T1000 (cell line): ENCODE measurements at regions not wholly inside any gene's neighbourhood (a gene's known extent, or its start where the extent isn't known, plus 50 kb on each side); places are given as distances from the start of the nearest gene placed in this dataset.
"Not testable (repeated sequence)": the region's sequence is repeated elsewhere in the genome, so short reads cannot be mapped to it uniquely, and the experiment has no call there.

Source experiments
- DNase-seq: peaks from one replicate; lab custom pipeline; 2025; ENCODE audit warnings: mixed read lengths; lab: John Stamatoyannopoulos, UW

GRCh38 chr1:245026247-245026646 is 128.5 kb upstream of the KIF26B start:
- no peak for DNase-seq

DNA sequence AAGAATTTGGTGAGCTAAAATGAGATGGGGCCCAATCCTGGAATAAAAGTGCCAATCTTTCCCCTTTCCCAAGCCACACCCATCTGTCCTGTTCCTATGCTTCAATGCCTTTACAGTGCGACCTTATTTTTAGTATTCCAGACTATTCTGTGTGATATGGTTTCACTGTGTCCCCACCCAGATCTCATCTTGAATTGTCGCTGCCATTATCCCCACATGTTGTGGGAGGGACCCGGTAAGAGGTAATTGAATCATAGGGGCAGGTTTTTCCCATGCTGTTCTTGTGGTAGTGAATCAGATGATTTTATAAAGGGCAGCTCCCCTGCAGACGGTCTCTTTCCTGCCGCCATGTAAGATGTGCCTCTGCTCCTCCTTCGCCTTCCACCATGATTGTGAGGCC is 129.3 kb upstream of the KIF26B start:
- DNase-seq = no peak

- DNase-seq = no peak
These were observed 131.6 kb upstream of the KIF26B start for GRCh38 chr1:245023222-245023621.

DNA sequence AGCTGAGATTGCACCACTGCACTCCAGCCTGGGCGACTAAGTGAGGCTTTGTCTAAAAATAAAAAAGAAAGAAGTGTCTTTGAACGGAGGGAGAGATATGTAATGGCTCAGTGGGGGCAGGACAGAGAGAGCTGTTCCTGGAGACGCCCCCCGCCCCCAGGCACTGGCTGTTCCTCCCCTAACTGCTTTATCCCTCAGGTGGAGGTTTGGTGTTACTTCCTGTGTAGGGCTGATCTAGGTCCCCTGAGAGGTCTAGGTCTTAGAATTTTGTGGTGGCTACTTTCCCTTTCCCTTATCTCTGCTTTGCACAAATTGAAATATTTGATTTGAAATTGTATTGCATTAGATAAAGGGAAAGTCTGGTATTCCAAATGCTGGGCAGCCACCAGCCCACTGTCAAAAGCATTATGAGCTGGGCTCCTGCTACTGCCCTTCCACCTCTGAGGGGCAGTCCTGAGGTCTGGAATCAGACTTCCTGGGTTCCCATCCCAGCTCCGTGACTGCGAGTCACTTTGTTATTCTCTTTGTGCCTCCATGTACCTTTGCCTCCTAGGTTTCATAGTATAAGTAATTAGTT is 134.8 kb upstream of the KIF26B start:
- no peak for DNase-seq

DNA sequence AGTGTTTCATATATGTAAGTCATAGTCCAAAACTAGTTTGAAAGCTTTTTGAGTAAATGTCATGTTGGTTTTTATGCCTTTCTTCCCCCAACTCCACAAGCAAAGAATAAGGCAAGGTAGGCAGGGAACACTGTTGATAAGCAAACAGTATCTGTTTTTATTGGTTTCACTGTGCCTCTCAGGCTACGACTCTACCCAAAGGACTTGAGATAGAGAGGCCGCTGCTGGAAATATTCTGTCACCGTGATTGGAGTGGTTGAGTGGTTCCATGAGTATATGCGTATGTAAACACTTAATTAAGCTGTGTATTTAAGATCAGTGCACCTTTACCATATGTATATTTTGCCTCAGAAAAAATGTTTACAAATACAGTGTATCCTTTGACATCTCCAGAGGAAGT is 138.1 kb upstream of the KIF26B start:
- no peak for DNase-seq

DNA sequence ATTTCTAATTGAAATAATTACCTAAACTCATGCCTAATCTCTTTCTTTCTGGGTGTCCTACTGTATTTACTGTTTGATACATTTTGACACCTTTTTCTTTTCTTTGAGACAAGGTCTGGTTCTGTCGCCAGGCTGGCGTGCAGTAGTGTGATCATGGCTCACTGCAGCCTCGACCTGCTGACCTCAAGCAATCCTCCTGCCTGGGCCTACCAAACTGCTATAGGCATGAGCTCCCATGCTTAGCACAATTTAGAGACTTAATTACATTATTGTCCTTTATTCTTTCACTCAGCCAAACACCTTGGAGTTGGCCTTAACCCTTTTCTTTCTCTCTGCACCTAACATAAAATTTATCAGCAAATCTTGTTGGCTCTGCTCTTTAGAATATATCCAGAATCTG is 139.8 kb upstream of the KIF26B start:
- no peak for DNase-seq

DNA sequence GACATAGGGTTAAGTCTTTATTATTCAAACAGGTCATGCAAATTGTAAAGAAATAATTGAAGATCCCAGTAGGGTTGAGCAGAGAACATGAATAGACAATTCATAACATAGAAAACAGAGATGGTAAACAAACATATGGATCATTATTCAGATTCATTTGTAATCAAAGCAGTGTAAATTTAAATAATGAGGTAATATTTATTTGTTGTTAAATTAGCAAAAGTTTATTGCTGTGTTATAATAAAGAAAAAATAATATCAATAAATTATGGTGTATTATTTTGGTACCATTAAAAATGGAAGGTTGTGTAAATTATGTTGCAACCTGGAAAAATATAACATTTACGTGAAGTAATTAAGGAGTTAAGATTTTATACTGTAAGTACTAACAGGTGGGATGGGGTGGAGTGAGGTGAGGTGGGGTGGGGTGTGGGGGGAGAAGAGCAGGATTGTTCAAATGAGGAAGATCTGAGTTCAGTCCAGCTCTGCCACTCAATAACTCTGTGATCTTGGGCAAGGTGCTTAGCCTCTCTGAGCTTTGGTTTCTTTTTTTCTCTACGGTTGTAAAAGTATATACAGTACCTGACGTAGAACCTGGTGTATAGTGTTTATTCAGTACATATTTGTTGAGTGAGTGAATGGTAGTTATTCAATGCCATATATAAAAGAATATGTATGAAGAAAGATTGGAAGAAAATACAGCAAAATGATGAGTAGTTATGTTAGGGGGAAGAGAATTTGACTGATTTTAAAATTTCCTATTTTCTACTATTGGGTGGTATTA is 140.3 kb upstream of the KIF26B start:
- DNase-seq = no peak

DNA sequence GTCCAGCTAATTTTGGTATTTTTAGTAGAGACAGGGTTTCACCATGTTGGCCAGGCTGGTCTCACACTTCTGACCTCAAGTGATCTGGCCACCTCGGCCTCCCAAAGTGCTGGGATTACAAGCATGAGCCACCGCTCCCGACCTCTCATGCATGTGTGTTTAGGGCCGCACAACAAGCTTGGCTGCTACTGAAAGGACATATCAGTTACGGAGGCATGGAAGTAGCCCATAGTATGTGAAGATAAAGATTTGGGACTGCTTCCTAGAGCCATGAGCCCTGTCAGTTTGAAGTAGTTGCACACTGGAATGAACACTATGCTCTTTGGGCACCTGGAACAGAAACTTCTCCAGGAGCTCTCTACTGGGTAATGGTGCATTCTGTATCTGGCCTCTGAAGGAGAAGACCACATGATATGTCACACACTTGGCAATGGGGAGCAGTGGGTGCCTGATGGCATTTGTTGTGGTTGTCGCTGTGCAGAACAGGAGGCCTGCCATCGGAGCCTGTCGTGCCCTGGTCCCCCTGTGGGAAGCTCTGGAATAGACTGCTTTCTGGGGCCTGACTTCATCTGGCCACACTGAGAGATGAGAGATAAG is 144.7 kb upstream of the KIF26B start:
- DNase-seq = no peak

DNA sequence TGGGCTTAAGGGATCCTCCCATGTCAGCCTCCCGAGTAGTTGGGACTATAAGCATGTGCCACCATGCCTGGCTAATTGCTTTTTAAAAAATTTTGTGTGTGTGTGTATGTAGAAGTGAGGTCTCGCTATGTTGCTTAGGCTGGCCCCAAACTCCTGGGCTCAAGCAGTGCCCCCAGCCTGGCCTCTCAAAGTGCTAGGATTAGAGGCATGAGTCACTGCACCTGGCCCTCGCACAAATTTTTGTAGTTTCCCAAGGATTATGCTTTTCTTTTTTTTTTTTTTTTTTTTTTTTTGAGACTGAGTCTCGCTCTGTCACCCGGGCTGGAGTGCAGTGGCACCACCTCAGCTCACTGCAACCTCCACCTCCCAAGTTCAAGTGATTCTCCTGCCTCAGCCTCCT is 144.4 kb upstream of the HNRNPU start:
- no peak for DNase-seq

DNA sequence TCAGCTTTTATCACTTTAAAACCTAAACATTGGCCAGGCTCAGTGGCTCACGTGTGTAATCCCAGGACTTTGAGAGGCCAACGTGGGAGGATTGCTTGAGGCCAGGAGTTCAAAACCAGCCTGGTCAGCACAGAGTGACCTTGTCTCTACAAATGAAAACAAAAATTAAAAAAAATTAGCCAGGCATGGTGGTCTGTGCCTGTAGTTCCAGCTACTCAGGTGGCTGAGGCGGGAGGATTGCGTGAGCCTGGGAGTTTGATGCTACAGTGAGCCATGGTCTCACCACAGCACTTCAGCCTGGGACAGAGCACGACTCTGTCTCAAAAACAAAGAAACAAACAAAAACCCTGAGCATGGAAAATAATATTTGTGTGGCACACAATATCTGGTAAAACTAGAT is 143.5 kb upstream of the HNRNPU start:
- DNase-seq = no peak

GRCh38 chr1:245003246-245003645 is 138.9 kb upstream of the HNRNPU start:
- DNase-seq = no peak

- no peak for DNase-seq
These were observed 136.9 kb upstream of the HNRNPU start for GRCh38 chr1:245001252-245001651.

GRCh38 chr1:245000872-245001188 is 136.5 kb upstream of the HNRNPU start:
- no peak for DNase-seq

DNA sequence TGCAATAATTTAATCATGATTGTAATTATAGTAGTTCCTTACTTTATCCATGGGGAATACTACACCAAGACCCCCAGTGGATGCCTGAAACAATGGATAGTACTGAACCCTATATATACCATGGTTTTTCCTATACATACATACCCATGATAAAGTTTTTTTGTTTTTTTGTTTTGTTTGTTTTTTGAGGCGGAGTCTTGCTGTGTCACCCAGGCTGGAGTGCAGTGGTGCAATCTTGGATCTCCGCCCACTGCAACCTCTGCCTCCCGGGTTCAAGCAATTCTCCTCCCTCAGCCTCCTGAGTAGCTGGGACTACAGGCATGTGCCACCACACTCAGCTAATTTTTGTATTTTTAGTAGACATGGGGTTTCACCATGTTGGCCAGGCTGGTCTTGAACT is 135.3 kb upstream of the HNRNPU start:
- not testable (repeated sequence) for DNase-seq

DNA sequence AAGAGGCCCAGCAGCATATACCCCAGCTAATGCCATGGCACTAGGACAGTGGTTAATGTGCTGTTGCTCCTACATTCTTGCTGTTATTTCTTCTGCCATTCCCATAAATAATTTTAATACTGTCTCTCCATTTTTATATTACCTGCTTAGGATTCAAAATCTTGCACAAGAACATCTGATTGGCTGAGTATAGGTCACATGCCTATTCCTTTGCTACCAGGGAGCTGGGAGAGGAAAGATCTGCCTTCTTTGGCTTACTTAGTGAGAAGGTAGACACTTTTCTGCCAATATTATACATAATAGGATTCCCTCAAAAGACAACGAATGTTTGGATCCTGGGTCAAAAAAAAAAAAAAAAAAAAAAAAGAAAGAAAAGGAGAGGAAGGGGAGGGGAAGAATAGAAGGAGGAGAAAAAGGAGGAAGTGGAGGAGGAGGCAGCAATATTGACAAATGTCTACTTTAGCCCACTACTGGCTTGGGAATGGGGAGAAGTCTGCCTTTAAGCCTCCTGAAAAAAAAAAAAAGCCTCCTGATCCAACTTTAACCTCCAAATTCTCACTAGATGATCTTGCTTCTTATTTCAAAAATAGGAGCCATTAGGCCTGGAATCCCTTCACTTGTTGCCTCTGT is 134.5 kb upstream of the HNRNPU start:
- no peak for DNase-seq

- DNase-seq = no peak
These were observed 131.5 kb upstream of the HNRNPU start for GRCh38 chr1:244995602-244996400.

DNA sequence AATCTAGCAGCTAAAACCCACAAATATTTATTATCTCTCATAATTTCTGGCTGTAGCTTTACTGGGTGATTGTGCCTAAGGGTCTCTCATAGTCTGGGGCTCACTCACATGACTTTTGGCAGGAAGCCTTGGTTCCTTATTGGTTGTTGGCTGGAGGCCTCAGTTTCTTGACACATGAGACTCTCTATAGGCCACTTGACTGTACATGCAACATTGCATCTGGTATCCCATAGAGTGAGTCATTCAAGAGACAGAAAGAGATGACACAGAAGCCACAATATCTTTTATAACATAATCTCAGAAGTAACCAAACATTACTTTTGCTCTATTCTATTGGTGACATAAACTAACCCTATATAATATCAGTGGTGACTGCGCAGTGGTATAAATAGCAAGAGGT is 128.5 kb upstream of the HNRNPU start:
- no peak for DNase-seq

DNA sequence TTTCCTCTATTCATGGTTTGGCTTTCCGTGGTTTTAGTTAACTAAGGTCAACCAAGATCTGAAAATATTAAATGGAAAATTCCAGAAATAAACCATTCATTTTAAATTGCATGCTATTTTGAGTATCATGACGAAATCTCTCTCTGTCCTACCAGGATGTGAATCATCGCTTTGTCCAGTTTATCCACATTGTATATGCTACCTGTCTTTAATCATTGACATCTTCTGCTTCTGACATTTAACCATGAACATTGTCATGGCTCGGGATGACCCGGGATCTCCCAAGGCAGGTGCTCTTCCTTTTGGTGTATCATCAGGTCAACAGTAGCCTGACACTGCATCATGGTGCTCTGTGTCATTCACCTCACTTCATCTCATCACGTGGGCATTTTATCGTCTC is 125.5 kb upstream of the HNRNPU start:
- no peak for DNase-seq

GRCh38 chr1:244988521-244988920 is 124.2 kb upstream of the HNRNPU start:
- no peak for DNase-seq

DNA sequence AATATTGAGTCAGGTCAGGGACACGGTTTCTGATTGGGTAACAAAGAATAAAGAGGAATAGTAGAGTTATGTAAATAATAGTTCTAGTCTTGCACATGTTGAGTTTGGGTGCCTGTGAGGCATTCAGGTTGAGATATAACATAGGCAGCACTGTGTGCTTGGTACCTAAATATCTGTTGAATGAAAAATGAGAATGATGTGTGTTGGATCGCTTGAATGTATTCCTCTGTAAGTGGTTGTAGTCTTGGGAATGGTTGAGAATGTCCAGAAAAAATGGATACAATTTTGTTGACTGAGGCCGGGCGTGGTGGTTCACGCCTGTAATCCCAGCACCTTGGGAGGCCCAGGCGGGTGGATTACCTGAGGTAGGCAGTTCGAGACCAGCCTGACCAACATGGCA is 116.3 kb upstream of the HNRNPU start:
- no peak for DNase-seq

- DNase-seq = no peak
These were observed 110.2 kb upstream of the HNRNPU start for GRCh38 chr1:244974550-244974949.

DNA sequence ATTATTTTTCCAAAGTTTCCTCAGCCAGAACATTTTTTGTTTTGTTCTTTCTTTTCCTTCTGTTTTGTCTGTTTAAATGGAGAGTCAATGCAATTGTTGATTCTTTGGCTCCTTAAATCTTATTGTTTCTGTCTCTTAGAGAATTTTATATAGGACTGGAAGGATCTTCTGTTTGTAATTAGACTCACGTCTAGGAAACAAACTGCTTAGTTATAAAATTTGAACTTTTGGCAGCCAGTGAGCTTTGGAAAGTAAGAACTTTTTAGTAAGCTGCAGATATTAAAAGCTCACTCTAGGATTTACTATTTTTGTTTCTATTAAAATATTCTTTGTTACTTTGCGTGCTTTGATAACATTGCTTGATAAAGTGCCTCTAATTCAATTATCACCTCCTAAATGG is 109.8 kb upstream of the HNRNPU start:
- DNase-seq = no peak
